HEK293 (cell line): ENCODE measurements at regions not wholly inside any gene's neighbourhood (a gene's known extent, or its start where the extent isn't known, plus 50 kb on each side); places are given as distances from the start of the nearest gene placed in this dataset.

ENCODE experiments used
- IKZF3 ChIP-seq: fragments of 450-650 bp; IDR thresholded peaks from 2 replicates; pipeline ENCODE4 v1.5.0; 2018; ENCODE audit warnings: missing biosample characterization, mild to moderate bottlenecking, missing genetic modification characterization, moderate library complexity
- ZNF677 ChIP-seq: fragments of 450-650 bp; IDR thresholded peaks from 2 replicates; pipeline ENCODE4 v1.5.0; 2018; ENCODE audit warnings: missing biosample characterization, mild to moderate bottlenecking, missing genetic modification characterization, moderate library complexity
- TF ChIP-seq, protein P1 (sequence below): fragments of 450-650 bp; formaldehyde crosslinking; IDR thresholded peaks from 2 replicates; pipeline ENCODE4 v1.5.1; 2016; ENCODE audit warnings: missing biosample characterization, missing genetic modification characterization
- TF ChIP-seq, protein P2 (sequence below): fragments of 450-650 bp; formaldehyde crosslinking; IDR thresholded peaks from 2 replicates; pipeline ENCODE4 v1.5.1; 2016; ENCODE audit warnings: missing biosample characterization, missing genetic modification characterization, borderline replicate concordance

DNA sequence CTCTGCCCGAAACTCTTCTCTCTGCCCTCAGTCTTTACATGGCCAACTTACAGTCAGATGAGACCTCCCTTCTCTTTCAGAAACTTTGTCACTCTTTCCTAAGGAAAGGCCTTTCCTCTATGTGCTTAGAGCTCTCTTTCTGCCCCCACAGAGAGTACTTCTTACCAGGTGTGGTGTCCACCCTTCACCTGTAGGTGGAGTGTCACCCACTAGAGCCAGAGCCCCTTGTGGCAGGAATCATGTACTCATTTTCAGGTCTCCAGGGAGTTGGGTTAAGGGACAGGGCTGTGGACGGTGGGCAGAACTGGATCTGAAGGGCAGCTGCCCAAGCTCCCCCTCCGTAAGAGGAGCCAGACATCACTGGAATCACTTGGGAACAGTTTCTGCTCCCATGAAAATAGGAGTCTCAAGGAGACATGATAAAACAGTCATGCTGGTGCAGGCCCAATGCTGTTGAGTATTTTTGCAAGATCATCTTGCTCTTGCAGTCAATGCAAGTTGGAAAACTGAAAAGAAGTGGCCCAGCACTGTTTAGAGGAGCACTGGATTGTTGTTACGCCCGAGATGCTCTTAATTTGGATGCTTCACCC, 436.7 kb downstream of the ZSWIM6 start:
- TF ChIP-seq, protein P1, sequence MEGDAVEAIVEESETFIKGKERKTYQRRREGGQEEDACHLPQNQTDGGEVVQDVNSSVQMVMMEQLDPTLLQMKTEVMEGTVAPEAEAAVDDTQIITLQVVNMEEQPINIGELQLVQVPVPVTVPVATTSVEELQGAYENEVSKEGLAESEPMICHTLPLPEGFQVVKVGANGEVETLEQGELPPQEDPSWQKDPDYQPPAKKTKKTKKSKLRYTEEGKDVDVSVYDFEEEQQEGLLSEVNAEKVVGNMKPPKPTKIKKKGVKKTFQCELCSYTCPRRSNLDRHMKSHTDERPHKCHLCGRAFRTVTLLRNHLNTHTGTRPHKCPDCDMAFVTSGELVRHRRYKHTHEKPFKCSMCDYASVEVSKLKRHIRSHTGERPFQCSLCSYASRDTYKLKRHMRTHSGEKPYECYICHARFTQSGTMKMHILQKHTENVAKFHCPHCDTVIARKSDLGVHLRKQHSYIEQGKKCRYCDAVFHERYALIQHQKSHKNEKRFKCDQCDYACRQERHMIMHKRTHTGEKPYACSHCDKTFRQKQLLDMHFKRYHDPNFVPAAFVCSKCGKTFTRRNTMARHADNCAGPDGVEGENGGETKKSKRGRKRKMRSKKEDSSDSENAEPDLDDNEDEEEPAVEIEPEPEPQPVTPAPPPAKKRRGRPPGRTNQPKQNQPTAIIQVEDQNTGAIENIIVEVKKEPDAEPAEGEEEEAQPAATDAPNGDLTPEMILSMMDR (tag by site-specific recombination), result peak; percentile 35; the same call in 1 of the 2 replicates
- TF ChIP-seq IKZF3 (tag by site-specific recombination) (no peak), ZNF677 (tag by site-specific recombination) (no peak)
- TF ChIP-seq, protein P2, sequence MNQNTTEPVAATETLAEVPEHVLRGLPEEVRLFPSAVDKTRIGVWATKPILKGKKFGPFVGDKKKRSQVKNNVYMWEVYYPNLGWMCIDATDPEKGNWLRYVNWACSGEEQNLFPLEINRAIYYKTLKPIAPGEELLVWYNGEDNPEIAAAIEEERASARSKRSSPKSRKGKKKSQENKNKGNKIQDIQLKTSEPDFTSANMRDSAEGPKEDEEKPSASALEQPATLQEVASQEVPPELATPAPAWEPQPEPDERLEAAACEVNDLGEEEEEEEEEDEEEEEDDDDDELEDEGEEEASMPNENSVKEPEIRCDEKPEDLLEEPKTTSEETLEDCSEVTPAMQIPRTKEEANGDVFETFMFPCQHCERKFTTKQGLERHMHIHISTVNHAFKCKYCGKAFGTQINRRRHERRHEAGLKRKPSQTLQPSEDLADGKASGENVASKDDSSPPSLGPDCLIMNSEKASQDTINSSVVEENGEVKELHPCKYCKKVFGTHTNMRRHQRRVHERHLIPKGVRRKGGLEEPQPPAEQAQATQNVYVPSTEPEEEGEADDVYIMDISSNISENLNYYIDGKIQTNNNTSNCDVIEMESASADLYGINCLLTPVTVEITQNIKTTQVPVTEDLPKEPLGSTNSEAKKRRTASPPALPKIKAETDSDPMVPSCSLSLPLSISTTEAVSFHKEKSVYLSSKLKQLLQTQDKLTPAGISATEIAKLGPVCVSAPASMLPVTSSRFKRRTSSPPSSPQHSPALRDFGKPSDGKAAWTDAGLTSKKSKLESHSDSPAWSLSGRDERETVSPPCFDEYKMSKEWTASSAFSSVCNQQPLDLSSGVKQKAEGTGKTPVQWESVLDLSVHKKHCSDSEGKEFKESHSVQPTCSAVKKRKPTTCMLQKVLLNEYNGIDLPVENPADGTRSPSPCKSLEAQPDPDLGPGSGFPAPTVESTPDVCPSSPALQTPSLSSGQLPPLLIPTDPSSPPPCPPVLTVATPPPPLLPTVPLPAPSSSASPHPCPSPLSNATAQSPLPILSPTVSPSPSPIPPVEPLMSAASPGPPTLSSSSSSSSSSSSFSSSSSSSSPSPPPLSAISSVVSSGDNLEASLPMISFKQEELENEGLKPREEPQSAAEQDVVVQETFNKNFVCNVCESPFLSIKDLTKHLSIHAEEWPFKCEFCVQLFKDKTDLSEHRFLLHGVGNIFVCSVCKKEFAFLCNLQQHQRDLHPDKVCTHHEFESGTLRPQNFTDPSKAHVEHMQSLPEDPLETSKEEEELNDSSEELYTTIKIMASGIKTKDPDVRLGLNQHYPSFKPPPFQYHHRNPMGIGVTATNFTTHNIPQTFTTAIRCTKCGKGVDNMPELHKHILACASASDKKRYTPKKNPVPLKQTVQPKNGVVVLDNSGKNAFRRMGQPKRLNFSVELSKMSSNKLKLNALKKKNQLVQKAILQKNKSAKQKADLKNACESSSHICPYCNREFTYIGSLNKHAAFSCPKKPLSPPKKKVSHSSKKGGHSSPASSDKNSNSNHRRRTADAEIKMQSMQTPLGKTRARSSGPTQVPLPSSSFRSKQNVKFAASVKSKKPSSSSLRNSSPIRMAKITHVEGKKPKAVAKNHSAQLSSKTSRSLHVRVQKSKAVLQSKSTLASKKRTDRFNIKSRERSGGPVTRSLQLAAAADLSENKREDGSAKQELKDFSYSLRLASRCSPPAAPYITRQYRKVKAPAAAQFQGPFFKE (tag by site-specific recombination), result no peak
